ACC112 (cell line): ENCODE measurements at regions not wholly inside any gene's neighbourhood (a gene's known extent, or its start where the extent isn't known, plus 50 kb on each side); places are given as distances from the start of the nearest gene placed in this dataset.
A peak's percentile ranks its signal among the peaks of the same experiment; 100 is the strongest.
"Not testable (repeated sequence)": the region's sequence is repeated elsewhere in the genome, so short reads cannot be mapped to it uniquely, and the experiment has no call there.

Experiments
- H2AFZ ChIP-seq: fragments of 200-600 bp; sonication (generic); one replicate; pipeline ENCODE4 v1.6.0; 2017; ENCODE audit warnings: antibody characterized with exemption, low read length; ENCODE audit not compliant: unreplicated experiment
- H3K27ac ChIP-seq: fragments of 200-600 bp; sonication (generic); 2 replicates; pipeline ENCODE4 v1.5.1; 2014; ENCODE audit warnings: low read depth, mild to moderate bottlenecking, antibody characterized with exemption, low read length, moderate library complexity
- H3K27me3 ChIP-seq: fragments of 200-600 bp; sonication (generic); 2 replicates; pipeline ENCODE4 v1.6.1; 2014; ENCODE audit warnings: mild to moderate bottlenecking, antibody characterized with exemption, low read length, moderate library complexity, mixed read lengths; ENCODE audit not compliant: insufficient read depth
- H3K36me3 ChIP-seq: fragments of 200-600 bp; sonication (generic); 2 replicates; pipeline ENCODE4 v1.6.1; 2016; ENCODE audit warnings: mild to moderate bottlenecking, antibody characterized with exemption, low read length, moderate library complexity, mixed read lengths; ENCODE audit not compliant: insufficient read depth
- H3K4me1 ChIP-seq: fragments of 200-600 bp; sonication (generic); one replicate; pipeline ENCODE4 v1.6.1; 2016; ENCODE audit warnings: low read length, mixed read lengths; ENCODE audit not compliant: insufficient read depth, unreplicated experiment, control insufficient read depth
- H3K4me3 ChIP-seq: fragments of 200-600 bp; sonication (generic); 2 replicates; pipeline ENCODE4 v1.5.1; 2014; ENCODE audit warnings: mild to moderate bottlenecking, low read depth, low read length
- H3K79me2 ChIP-seq: fragments of 200-600 bp; sonication (generic); one replicate; pipeline ENCODE4 v1.6.0; 2016; ENCODE audit warnings: low read length; ENCODE audit not compliant: control insufficient read depth, unreplicated experiment, insufficient read depth

GRCh38 chr1:201637282-201638079, 98.6 kb downstream of the NAV1 start:
- H3K79me2 ChIP-seq = peaks cover 30% of the 10 kb centered on the region
- H2AFZ ChIP-seq = no peak overlapping the region
- peaks cover 8% of the 10 kb centered on the region; the same call in 1 of the 2 replicates for H3K36me3 ChIP-seq
- H3K27ac ChIP-seq = peak overlapping the region; percentile 92
- no peak overlapping the region for H3K4me3 ChIP-seq
- peaks cover 51% of the 10 kb centered on the region for H3K4me1 ChIP-seq
- no peaks in the 10 kb centered on the region for H3K27me3 ChIP-seq

- Histone ChIP-seq H2AFZ (no peak overlapping the region), H3K36me3 (peaks cover 13% of the 10 kb centered on the region; the same call in 1 of the 2 replicates), H3K79me2 (peaks cover 24% of the 10 kb centered on the region)
These were observed 100.5 kb downstream of the NAV1 start for GRCh38 chr1:201639391-201639790.

GRCh38 chr1:201639826-201640225, 100.9 kb downstream of the NAV1 start:
- Histone ChIP-seq H3K79me2 (peaks cover 20% of the 10 kb centered on the region), H2AFZ (no peak overlapping the region), H3K27ac (no peak overlapping the region), H3K4me1 (peaks cover 30% of the 10 kb centered on the region), H3K4me3 (no peak overlapping the region), H3K36me3 (peaks cover 13% of the 10 kb centered on the region; the same call in 1 of the 2 replicates), H3K27me3 (no peaks in the 10 kb centered on the region)

More at GRCh38 chr1:201639391-201639790, 100.5 kb downstream of the NAV1 start:
- H3K27ac ChIP-seq = no peak overlapping the region
- no peaks in the 10 kb centered on the region for H3K27me3 ChIP-seq
- no peak overlapping the region for H3K4me3 ChIP-seq
- H3K4me1 ChIP-seq = peaks cover 35% of the 10 kb centered on the region

GRCh38 chr1:201640624-201641023, 101.7 kb downstream of the NAV1 start:
- Histone ChIP-seq H3K4me3 (no peak overlapping the region), H3K79me2 (peaks cover 20% of the 10 kb centered on the region), H2AFZ (no peak overlapping the region), H3K4me1 (peaks cover 26% of the 10 kb centered on the region), H3K27ac (no peak overlapping the region), H3K27me3 (no peaks in the 10 kb centered on the region), H3K36me3 (peaks cover 13% of the 10 kb centered on the region; the same call in 1 of the 2 replicates)

GRCh38 chr1:201641524-201642253, 102.8 kb downstream of the NAV1 start:
- Histone ChIP-seq H2AFZ (no peak overlapping the region), H3K27me3 (no peaks in the 10 kb centered on the region), H3K79me2 (peaks cover 26% of the 10 kb centered on the region), H3K36me3 (peaks cover 13% of the 10 kb centered on the region; the same call in 1 of the 2 replicates), H3K4me1 (peaks cover 26% of the 10 kb centered on the region), H3K27ac (no peak overlapping the region), H3K4me3 (no peak overlapping the region)

GRCh38 chr1:201643835-201644104, 104.8 kb downstream of the NAV1 start:
- no peaks in the 10 kb centered on the region for H3K27me3 ChIP-seq
- H3K4me1 ChIP-seq = peaks cover 26% of the 10 kb centered on the region
- H3K36me3 ChIP-seq = peaks cover 13% of the 10 kb centered on the region; the same call in 1 of the 2 replicates
- H3K27ac ChIP-seq = no peak overlapping the region
- no peak overlapping the region for H2AFZ ChIP-seq
- no peak overlapping the region for H3K4me3 ChIP-seq
- H3K79me2 ChIP-seq = peaks cover 23% of the 10 kb centered on the region

GRCh38 chr1:201644197-201644596, 105.3 kb downstream of the NAV1 start:
- Histone ChIP-seq H2AFZ (no peak overlapping the region), H3K79me2 (peaks cover 25% of the 10 kb centered on the region), H3K36me3 (peaks cover 13% of the 10 kb centered on the region; the same call in 1 of the 2 replicates), H3K4me3 (no peak overlapping the region), H3K4me1 (peaks cover 26% of the 10 kb centered on the region), H3K27ac (no peak overlapping the region), H3K27me3 (no peaks in the 10 kb centered on the region)

GRCh38 chr1:201645000-201645399, 106.1 kb downstream of the NAV1 start:
- Histone ChIP-seq H3K79me2 (peaks cover 33% of the 10 kb centered on the region), H3K4me1 (peaks cover 26% of the 10 kb centered on the region)
- not testable (repeated sequence) for H2AFZ ChIP-seq, H3K27ac ChIP-seq, H3K36me3 ChIP-seq, H3K4me3 ChIP-seq, H3K27me3 ChIP-seq

GRCh38 chr1:201645956-201646355, 107.0 kb downstream of the NAV1 start:
- Histone ChIP-seq H3K36me3 (peaks cover 4% of the 10 kb centered on the region; the same call in 1 of the 2 replicates), H3K27ac (peak overlapping the region; percentile 48), H3K79me2 (peaks cover 42% of the 10 kb centered on the region), H3K4me3 (no peak overlapping the region), H2AFZ (no peak overlapping the region), H3K4me1 (peaks cover 26% of the 10 kb centered on the region), H3K27me3 (no peaks in the 10 kb centered on the region)

- Histone ChIP-seq H2AFZ (no peak overlapping the region), H3K79me2 (peaks cover 48% of the 10 kb centered on the region), H3K27ac (peak overlapping the region; percentile 48)
These were observed 107.6 kb downstream of the NAV1 start for GRCh38 chr1:201646411-201647022.

More at GRCh38 chr1:201646411-201647022, 107.6 kb downstream of the NAV1 start:
- no peaks in the 10 kb centered on the region for H3K27me3 ChIP-seq
- 0 out of 2 replicates have a peak overlapping the region, but pooled peaks have one; percentile 76 for H3K4me3 ChIP-seq
- peaks cover 4% of the 10 kb centered on the region; the same call in 1 of the 2 replicates for H3K36me3 ChIP-seq
- peaks cover 32% of the 10 kb centered on the region for H3K4me1 ChIP-seq
